ENCODE measurements at regions not wholly inside any gene's neighbourhood (a gene's known extent, or its start where the extent isn't known, plus 50 kb on each side); places are given as distances from the start of the nearest gene placed in this dataset.

DNA sequence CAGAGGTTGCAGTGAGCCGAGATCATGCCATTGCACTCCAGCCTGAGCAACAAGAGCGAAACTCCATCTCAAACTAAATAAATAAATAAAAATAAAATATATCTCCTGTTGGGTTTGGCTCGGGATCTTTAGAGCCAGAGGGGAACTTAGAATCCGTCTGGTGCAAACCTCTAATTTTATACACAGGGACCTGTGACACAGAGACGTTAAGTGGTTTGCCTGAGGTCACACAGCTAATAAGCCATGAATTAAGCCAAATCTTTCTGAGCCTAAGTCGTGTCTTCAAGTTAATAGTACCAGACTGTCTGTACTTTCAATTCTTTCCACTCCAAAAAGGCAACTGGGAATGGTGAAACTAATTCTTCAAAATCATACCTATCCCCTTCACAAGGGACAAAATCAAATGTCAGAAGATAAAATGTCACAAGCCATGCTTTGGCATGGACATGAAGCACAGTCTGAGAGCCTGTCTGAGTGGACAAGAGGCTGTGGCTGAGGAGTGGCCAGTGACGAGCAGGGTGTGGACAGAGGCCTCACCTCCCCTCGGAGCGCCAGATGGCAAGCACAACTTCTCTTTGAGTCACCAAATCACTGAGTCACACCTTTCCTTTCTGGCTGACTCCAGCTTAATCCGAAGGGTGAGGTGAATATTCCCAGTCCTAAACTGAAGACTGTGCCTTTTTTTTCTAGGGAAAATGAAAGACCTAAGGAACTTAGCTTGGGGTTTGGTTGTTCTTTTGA, 177.4 kb downstream of the TFAP2A start:
- TF ChIP-seq FOXP2 (optimal IDR thresholded peaks at IDR 0.05; ENCODE audit: borderline replicate concordance, extremely low read depth, extremely low read length, insufficient read depth) (no peak), POLR2AphosphoS5 (IDR thresholded peaks at IDR 0.05; ENCODE audit: low read depth, low read length) (no peak), TAF1 (IDR thresholded peaks at IDR 0.05; ENCODE audit: borderline replicate concordance, insufficient read depth, low read length) (no peak), SIN3A (IDR thresholded peaks at IDR 0.05; ENCODE audit: borderline replicate concordance, insufficient read depth, low read length) (no peak)
- TF ChIP-seq, protein P1, sequence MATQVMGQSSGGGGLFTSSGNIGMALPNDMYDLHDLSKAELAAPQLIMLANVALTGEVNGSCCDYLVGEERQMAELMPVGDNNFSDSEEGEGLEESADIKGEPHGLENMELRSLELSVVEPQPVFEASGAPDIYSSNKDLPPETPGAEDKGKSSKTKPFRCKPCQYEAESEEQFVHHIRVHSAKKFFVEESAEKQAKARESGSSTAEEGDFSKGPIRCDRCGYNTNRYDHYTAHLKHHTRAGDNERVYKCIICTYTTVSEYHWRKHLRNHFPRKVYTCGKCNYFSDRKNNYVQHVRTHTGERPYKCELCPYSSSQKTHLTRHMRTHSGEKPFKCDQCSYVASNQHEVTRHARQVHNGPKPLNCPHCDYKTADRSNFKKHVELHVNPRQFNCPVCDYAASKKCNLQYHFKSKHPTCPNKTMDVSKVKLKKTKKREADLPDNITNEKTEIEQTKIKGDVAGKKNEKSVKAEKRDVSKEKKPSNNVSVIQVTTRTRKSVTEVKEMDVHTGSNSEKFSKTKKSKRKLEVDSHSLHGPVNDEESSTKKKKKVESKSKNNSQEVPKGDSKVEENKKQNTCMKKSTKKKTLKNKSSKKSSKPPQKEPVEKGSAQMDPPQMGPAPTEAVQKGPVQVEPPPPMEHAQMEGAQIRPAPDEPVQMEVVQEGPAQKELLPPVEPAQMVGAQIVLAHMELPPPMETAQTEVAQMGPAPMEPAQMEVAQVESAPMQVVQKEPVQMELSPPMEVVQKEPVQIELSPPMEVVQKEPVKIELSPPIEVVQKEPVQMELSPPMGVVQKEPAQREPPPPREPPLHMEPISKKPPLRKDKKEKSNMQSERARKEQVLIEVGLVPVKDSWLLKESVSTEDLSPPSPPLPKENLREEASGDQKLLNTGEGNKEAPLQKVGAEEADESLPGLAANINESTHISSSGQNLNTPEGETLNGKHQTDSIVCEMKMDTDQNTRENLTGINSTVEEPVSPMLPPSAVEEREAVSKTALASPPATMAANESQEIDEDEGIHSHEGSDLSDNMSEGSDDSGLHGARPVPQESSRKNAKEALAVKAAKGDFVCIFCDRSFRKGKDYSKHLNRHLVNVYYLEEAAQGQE (IDR thresholded peaks at IDR 0.05; ENCODE audit: insufficient read depth in 1 of 2, low read depth in 2 of 2, low read length in 2 of 2), result no peak

DNA sequence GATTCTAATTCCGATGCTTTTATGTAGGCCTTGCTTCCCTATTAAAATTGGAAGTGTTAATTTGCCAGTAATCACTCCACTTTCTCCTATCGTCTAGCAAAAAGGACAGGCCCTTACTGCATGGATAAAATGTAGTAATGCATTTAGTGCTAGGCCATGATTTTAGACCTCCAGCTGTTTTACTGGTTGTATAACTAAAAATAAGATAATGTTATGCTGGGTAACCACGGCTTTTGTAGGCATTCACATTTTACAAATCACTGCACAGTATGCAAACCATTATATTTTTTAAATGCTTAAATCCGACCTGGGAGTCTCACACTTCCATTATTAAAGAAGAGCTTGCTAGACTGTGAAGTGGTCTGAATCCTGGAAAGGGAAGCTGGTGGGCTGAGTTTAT, 179.5 kb downstream of the TFAP2A start:
- TF ChIP-seq, protein P1 (IDR thresholded peaks at IDR 0.05; ENCODE audit: insufficient read depth in 1 of 2, low read depth in 2 of 2, low read length in 2 of 2), result no peak
- no peak for TF ChIP-seq TAF1 (IDR thresholded peaks at IDR 0.05; ENCODE audit: borderline replicate concordance, insufficient read depth, low read length)
- TF ChIP-seq POLR2AphosphoS5 (IDR thresholded peaks at IDR 0.05; ENCODE audit: low read depth, low read length), result no peak
- no peak for TF ChIP-seq FOXP2 (optimal IDR thresholded peaks at IDR 0.05; ENCODE audit: borderline replicate concordance, extremely low read depth, extremely low read length, insufficient read depth)
- no peak for TF ChIP-seq SIN3A (IDR thresholded peaks at IDR 0.05; ENCODE audit: borderline replicate concordance, insufficient read depth, low read length)

DNA sequence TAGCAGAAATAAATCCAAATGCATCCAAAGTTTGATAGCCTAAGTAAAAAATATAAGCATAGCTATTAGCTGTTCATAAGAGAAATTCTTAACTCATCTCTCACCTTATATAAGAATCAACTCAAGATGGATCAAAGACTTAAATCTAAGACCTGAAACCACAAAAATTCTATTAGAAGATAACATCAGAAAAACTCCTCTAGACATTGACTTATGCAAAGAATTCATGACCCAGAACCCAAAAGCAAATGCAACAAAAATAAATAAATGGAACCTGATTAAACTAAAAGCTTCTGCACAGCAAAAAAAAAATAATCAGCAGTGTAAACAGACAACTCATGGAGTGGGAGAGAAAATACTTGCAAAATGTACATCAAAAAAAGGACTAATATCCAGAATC, 184.3 kb downstream of the TFAP2A start:
- TF ChIP-seq FOXP2 (optimal IDR thresholded peaks at IDR 0.05; ENCODE audit: borderline replicate concordance, extremely low read depth, extremely low read length, insufficient read depth) (no peak), SIN3A (IDR thresholded peaks at IDR 0.05; ENCODE audit: borderline replicate concordance, insufficient read depth, low read length) (no peak), POLR2AphosphoS5 (IDR thresholded peaks at IDR 0.05; ENCODE audit: low read depth, low read length) (no peak), TAF1 (IDR thresholded peaks at IDR 0.05; ENCODE audit: borderline replicate concordance, insufficient read depth, low read length) (no peak)
- TF ChIP-seq, protein P1 (IDR thresholded peaks at IDR 0.05; ENCODE audit: insufficient read depth in 1 of 2, low read depth in 2 of 2, low read length in 2 of 2), result no peak

DNA sequence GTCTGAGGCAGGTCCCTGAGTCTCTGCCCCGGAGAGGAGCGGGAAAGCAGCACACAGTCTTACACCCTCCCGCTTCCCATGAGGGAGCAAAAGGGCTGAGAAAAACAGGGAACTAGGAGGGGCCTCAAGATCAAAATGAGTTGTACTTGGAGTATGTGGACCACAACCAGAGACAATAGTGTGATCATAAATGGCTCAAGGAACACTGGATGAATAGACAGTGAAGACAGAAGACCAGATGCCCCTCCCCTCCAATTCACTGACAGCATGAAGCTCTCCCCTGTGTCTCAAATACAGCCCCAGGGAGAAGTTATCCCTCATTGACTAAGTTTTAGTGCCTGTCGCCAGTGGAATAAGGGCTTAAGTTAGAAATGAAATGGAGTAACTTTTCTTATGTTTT, 191.0 kb downstream of the TFAP2A start:
- TF ChIP-seq TAF1 (IDR thresholded peaks at IDR 0.05; ENCODE audit: borderline replicate concordance, insufficient read depth, low read length) (no peak), SIN3A (IDR thresholded peaks at IDR 0.05; ENCODE audit: borderline replicate concordance, insufficient read depth, low read length) (no peak), POLR2AphosphoS5 (IDR thresholded peaks at IDR 0.05; ENCODE audit: low read depth, low read length) (no peak)
- TF ChIP-seq, protein P1 (IDR thresholded peaks at IDR 0.05; ENCODE audit: insufficient read depth in 1 of 2, low read depth in 2 of 2, low read length in 2 of 2), result no peak

Data from PFSK-1 (cell line).